Spleen (tissue), 11 donors: ENCODE measurements at regions not wholly inside any gene's neighbourhood (a gene's known extent, or its start where the extent isn't known, plus 50 kb on each side); places are given as distances from the start of the nearest gene placed in this dataset.

Source experiments
- DNase-seq: peaks from one replicate; pipeline ENCODE4 v3.0.0-alpha.2; 2020
- H3K27ac ChIP-seq, 8 donors: fragments of 200-600 bp; sonication (generic) in 7 of 8; 1 replicate in 4 of 8; 2 replicates in 4 of 8; pipeline versions ENCODE4 v1.5.0 to v1.8.0; 2016 to 2021; ENCODE audit warnings: inconsistent platforms in 4 of 8, mild to moderate bottlenecking in 4 of 8, moderate library complexity in 1 of 8
- H3K27me3 ChIP-seq, 7 donors: fragments of 200-600 bp; sonication (generic) in 6 of 7; replicated peaks in 1 of 7; 1 replicate in 4 of 7; 2 replicates in 3 of 7; pipeline versions ENCODE4 v1.5.0 to v1.8.0; 2016 to 2021; ENCODE audit warnings: inconsistent platforms in 3 of 7, mild to moderate bottlenecking in 1 of 7
- H3K36me3 ChIP-seq, 6 donors: fragments of 200-600 bp; sonication (generic) in 5 of 6; 1 replicate in 4 of 6; 2 replicates in 2 of 6; pipeline versions ENCODE4 v1.5.0 to v1.8.0; 2016 to 2021; ENCODE audit warnings: inconsistent platforms in 2 of 6
- H3K4me1 ChIP-seq, 6 donors: fragments of 200-600 bp; sonication (generic) in 5 of 6; 1 replicate in 3 of 6; 2 replicates in 3 of 6; pipeline versions ENCODE4 v1.5.0 to v1.8.0; 2016 to 2021; ENCODE audit warnings: inconsistent platforms in 3 of 6
- H3K4me3 ChIP-seq, 8 donors: fragments of 200-600 bp; sonication (generic) in 7 of 8; 1 replicate in 4 of 8; 2 replicates in 4 of 8; pipeline versions ENCODE4 v1.5.0 to v1.8.0; 2016 to 2021; ENCODE audit warnings: inconsistent platforms in 4 of 8, mild to moderate bottlenecking in 4 of 8, moderate library complexity in 2 of 8
- H3K9me3 ChIP-seq, 8 donors: fragments of 200-600 bp; sonication (generic) in 7 of 8; 1 replicate in 4 of 8; 2 replicates in 4 of 8; pipeline versions ENCODE4 v1.5.0 to v1.8.0; 2016 to 2021; ENCODE audit warnings: inconsistent platforms in 4 of 8
- CTCF ChIP-seq, 11 experiments: fragments of 200-600 bp in 7 of 11; fragments of 450-650 bp in 4 of 11; sonication (generic) in 4 of 11; IDR thresholded peaks in 8 of 11; conservative IDR thresholded peaks in 3 of 11; 1 replicate in 7 of 11; 2 replicates in 4 of 11; pipeline versions ENCODE4 v1.4.0 to v1.8.0; 2016 to 2021; ENCODE audit warnings: antibody characterized with exemption in 11 of 11, inconsistent platforms in 4 of 11, mild to moderate bottlenecking in 1 of 11
- POLR2A ChIP-seq, 3 donors: fragments of 450-650 bp; IDR thresholded peaks; one replicate each; pipeline ENCODE4 v1.5.1; 2017; ENCODE audit warnings: antibody characterized with exemption in 3 of 3, mild to moderate bottlenecking in 1 of 3
- POLR2AphosphoS5 ChIP-seq, 3 donors: sonication (generic); formaldehyde crosslinking; IDR thresholded peaks; one replicate each; pipeline ENCODE4 v1.5.1; 2017; ENCODE audit warnings: antibody characterized with exemption in 3 of 3
- WGBS, 5 donors: extraction: QIAGEN DNeasy Blood & Tissue Kit in 3 of 5; methylation state at CpG; one replicate each; pipeline versions ENCODE4 v1.1.5 to v1.1.7; 2013 to 2018; 5-methylcytosine and 5-hydroxymethylcytosine counted together
- intact Hi-C: fragments of 100-400 bp; cut with DNase I; formaldehyde crosslinking; loops from one replicate; pipeline ENCODE4 v1.15.0; 2023; ENCODE audit warnings: low total_unique reads
- donor health status: healthy with polysubstance abuse.
- donor health status: DM: no; HTN: no; CAD: no; lungs with moderate emphysema.
- donor health status: DM: no; HTN: no; CAD: no.
- donor health status: Bipolar disorder and iron deficiency.
- donor health status: healthy.
- donor health status: DM: no; HTN: no; CAD: no.
- donor health status: DM: yes; HTN: yes; CAD: no.

- TF ChIP-seq CTCF (IDR thresholded peaks at IDR 0.05 in 8 of 11, conservative IDR thresholded peaks at IDR 0.05 in 3 of 11) (no peak), POLR2AphosphoS5 (IDR thresholded peaks at IDR 0.05) (no peak)
- intact Hi-C loops = no loop called here
- 70 to 82% (median 74%) methylated on average over 1 of the region's 1 CpG for WGBS, 5 donors
These were observed 129.7 kb downstream of the CEP57L1 start for GRCh38 chr6:109224994-109225393.

GRCh38 chr6:109224107-109224875 is 129.0 kb downstream of the CEP57L1 start:
- Histone ChIP-seq H3K27ac (no peak overlapping the region), H3K9me3 (no peaks in the 10 kb centered on the region), H3K4me3 (no peak overlapping the region), H3K36me3 (no peaks in the 10 kb centered on the region), H3K4me1 (peaks cover 0 to 3% (median 0%) of the 10 kb centered on the region in 6 donors), H3K27me3 (no peaks in the 10 kb centered on the region)
- DNase-seq = no peak
- TF ChIP-seq POLR2AphosphoS5 (IDR thresholded peaks at IDR 0.05) (no peak), POLR2A (IDR thresholded peaks at IDR 0.05) (no peak), CTCF (IDR thresholded peaks at IDR 0.05 in 8 of 11, conservative IDR thresholded peaks at IDR 0.05 in 3 of 11) (no peak)
- WGBS, 5 donors = 75 to 92% (median 82%) methylated on average over 4 of the region's 4 CpGs
- intact Hi-C loops = no loop called here

More at GRCh38 chr6:109224994-109225393, 129.7 kb downstream of the CEP57L1 start:
- no peaks in the 10 kb centered on the region for H3K36me3 ChIP-seq
- no peaks in the 10 kb centered on the region for H3K9me3 ChIP-seq
- peaks cover 0 to 3% (median 0%) of the 10 kb centered on the region in 6 donors for H3K4me1 ChIP-seq
- DNase-seq = no peak
- no peak overlapping the region for H3K4me3 ChIP-seq
- H3K27ac ChIP-seq = no peak overlapping the region
- no peaks in the 10 kb centered on the region for H3K27me3 ChIP-seq

- H3K4me1 ChIP-seq = peaks cover 0 to 3% (median 0%) of the 10 kb centered on the region in 6 donors
- no peak overlapping the region for H3K27ac ChIP-seq
- H3K27me3 ChIP-seq = no peaks in the 10 kb centered on the region
- H3K9me3 ChIP-seq = no peaks in the 10 kb centered on the region
- TF ChIP-seq POLR2A (IDR thresholded peaks at IDR 0.05) = no peak
- TF ChIP-seq CTCF (IDR thresholded peaks at IDR 0.05 in 8 of 11, conservative IDR thresholded peaks at IDR 0.05 in 3 of 11) = no peak
- no peak for TF ChIP-seq POLR2AphosphoS5 (IDR thresholded peaks at IDR 0.05)
- no peak for DNase-seq
- H3K36me3 ChIP-seq = no peaks in the 10 kb centered on the region
- WGBS, 5 donors = 77 to 94% (median 93%) methylated on average over 3 of the region's 3 CpGs
- intact Hi-C loops = no loop called here
- H3K4me3 ChIP-seq = no peak overlapping the region
These were observed 127.5 kb downstream of the CEP57L1 start for GRCh38 chr6:109222848-109223247.

- H3K4me1 ChIP-seq = peaks cover 0 to 3% (median 0%) of the 10 kb centered on the region in 6 donors
- H3K36me3 ChIP-seq = no peaks in the 10 kb centered on the region
- no peak overlapping the region for H3K4me3 ChIP-seq
- WGBS, 5 donors = 70 to 93% (median 86%) methylated on average over 1 of the region's 1 CpG
- TF ChIP-seq CTCF (IDR thresholded peaks at IDR 0.05 in 8 of 11, conservative IDR thresholded peaks at IDR 0.05 in 3 of 11) (no peak), POLR2A (IDR thresholded peaks at IDR 0.05) (no peak), POLR2AphosphoS5 (IDR thresholded peaks at IDR 0.05) (no peak)
- no peak for DNase-seq
- intact Hi-C loops = no loop called here
- H3K27ac ChIP-seq = no peak overlapping the region
- H3K9me3 ChIP-seq = no peaks in the 10 kb centered on the region
- H3K27me3 ChIP-seq = no peaks in the 10 kb centered on the region
These were observed 126.4 kb downstream of the CEP57L1 start for GRCh38 chr6:109221543-109222195.
